HG03196 (cell line): ENCODE measurements at regions not wholly inside any gene's neighbourhood (a gene's known extent, or its start where the extent isn't known, plus 50 kb on each side); places are given as distances from the start of the nearest gene placed in this dataset.
"Not testable (repeated sequence)": the region's sequence is repeated elsewhere in the genome, so short reads cannot be mapped to it uniquely, and the experiment has no call there.

Experiments
- ATAC-seq: cut with Tn5 transposase; IDR thresholded peaks from one replicate; pipeline ENCODE4 v1.9.1; 2021; ENCODE audit not compliant: unreplicated experiment

GRCh38 chrX:35611562-35611961 is 186.6 kb upstream of the MAGEB16 start:
- ATAC-seq, result not testable (repeated sequence)

- no peak for ATAC-seq
These were observed 180.3 kb upstream of the MAGEB16 start for GRCh38 chrX:35617836-35618235.

GRCh38 chrX:35622040-35622439 is 176.1 kb upstream of the MAGEB16 start:
- no peak for ATAC-seq

- no peak for ATAC-seq
These were observed 175.5 kb upstream of the MAGEB16 start for GRCh38 chrX:35622601-35623000.

- no peak for ATAC-seq
These were observed 172.4 kb upstream of the MAGEB16 start for GRCh38 chrX:35625714-35626113.

- ATAC-seq, result no peak
These were observed 172.0 kb upstream of the MAGEB16 start for GRCh38 chrX:35626124-35626523.

- ATAC-seq, result not testable (repeated sequence)
These were observed 162.2 kb upstream of the MAGEB16 start for GRCh38 chrX:35635971-35636370.

GRCh38 chrX:35664833-35665232 is 133.3 kb upstream of the MAGEB16 start:
- ATAC-seq, result no peak

GRCh38 chrX:35665311-35665710 is 132.8 kb upstream of the MAGEB16 start:
- ATAC-seq, result no peak

GRCh38 chrX:35670889-35671288 is 127.3 kb upstream of the MAGEB16 start:
- no peak for ATAC-seq

GRCh38 chrX:35675151-35675550 is 123.0 kb upstream of the MAGEB16 start:
- no peak for ATAC-seq

GRCh38 chrX:35680940-35681346 is 117.2 kb upstream of the MAGEB16 start:
- ATAC-seq, result no peak

- no peak for ATAC-seq
These were observed 115.7 kb upstream of the MAGEB16 start for GRCh38 chrX:35682476-35682875.

- ATAC-seq, result no peak
These were observed 101.3 kb upstream of the MAGEB16 start for GRCh38 chrX:35696760-35697234.

GRCh38 chrX:35699642-35700041 is 98.5 kb upstream of the MAGEB16 start:
- no peak for ATAC-seq

GRCh38 chrX:35700121-35700520 is 98.0 kb upstream of the MAGEB16 start:
- no peak for ATAC-seq

- no peak for ATAC-seq
These were observed 86.9 kb upstream of the MAGEB16 start for GRCh38 chrX:35711281-35711680.

GRCh38 chrX:35722128-35722527 is 76.0 kb upstream of the MAGEB16 start:
- no peak for ATAC-seq

GRCh38 chrX:35726176-35726575 is 72.0 kb upstream of the MAGEB16 start:
- ATAC-seq, result no peak

GRCh38 chrX:35728481-35728880 is 69.7 kb upstream of the MAGEB16 start:
- ATAC-seq, result no peak

GRCh38 chrX:35733879-35734278 is 64.3 kb upstream of the MAGEB16 start:
- ATAC-seq, result no peak

GRCh38 chrX:35741142-35741541 is 57.0 kb upstream of the MAGEB16 start:
- ATAC-seq, result no peak

GRCh38 chrX:35743331-35743730 is 54.8 kb upstream of the MAGEB16 start:
- ATAC-seq, result no peak
